Activated CD4-positive, alpha-beta T cell treated with anti-CD3 and anti-CD28 coated beads, Interleukin-2, Interleukin-6, amounts not matched to agents 100 ng/mL and 50 ng/mL, durations not matched to agents 16 hours and 8 hours (primary cell): ENCODE measurements at regions not wholly inside any gene's neighbourhood (a gene's known extent, or its start where the extent isn't known, plus 50 kb on each side); places are given as distances from the start of the nearest gene placed in this dataset.
A peak's percentile ranks its signal among the peaks of the same experiment; 100 is the strongest.

ENCODE experiments used
- DNase-seq: peaks from one replicate; pipeline ENCODE4 v3.0.0-alpha.2; 2020

GRCh38 chr14:65186951-65187350, 84.6 kb upstream of the MAX start:
- no peak for DNase-seq

DNA sequence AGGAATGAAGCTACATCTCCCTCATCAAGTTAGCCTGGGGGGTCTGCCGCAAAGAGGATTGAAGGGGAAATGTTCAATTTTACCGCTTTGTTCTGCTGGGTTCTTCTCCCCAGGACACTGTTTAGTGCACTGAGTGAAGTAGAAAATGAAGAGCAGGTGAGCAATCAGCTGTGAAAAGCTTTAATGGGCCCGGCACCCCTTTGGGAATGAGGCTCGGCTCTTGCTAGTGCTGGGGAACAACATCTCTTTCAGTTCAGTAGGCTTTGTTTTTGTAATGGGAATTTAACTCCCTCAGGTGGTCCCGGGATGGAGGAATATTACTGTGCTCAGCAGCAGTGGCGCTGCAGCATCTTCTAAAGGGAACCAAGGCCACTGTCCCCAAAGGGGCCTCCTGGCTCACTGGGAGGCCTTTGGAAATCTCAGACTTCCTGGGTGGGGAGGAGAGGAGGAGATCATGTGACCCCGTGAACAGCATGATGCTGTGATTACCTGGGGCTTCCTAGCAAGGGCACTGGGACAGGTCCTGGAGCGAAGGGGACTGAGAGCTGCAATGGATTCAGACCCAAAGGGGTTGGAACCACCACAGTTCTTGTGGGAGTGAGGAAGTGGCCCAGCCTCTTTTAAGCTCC, 85.2 kb upstream of the MAX start:
- DNase-seq, result no peak

- no peak for DNase-seq
These were observed 88.0 kb upstream of the MAX start for GRCh38 chr14:65190312-65190711.

- DNase-seq, result no peak
These were observed 89.4 kb upstream of the MAX start for GRCh38 chr14:65191716-65192115.

DNA sequence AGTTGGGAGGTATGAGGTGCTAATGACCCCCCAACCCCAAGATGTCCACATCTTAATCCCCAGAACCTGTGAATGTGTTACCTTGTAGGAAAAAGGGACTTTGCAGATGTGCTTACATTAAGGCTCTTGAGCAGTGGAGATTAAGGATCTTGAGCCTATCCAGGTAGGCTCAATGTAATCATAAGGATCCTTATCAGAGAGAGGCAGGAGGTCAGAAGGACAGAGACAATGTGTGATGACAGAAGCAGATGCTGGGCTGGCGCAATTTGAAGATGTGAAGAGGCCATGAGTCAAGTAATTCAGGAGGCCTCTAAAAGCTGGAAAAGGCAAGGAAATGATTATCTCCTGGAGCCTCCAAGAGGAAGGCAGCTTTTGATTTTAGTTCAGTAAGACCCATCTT, 90.4 kb upstream of the MAX start:
- DNase-seq, result no peak

DNA sequence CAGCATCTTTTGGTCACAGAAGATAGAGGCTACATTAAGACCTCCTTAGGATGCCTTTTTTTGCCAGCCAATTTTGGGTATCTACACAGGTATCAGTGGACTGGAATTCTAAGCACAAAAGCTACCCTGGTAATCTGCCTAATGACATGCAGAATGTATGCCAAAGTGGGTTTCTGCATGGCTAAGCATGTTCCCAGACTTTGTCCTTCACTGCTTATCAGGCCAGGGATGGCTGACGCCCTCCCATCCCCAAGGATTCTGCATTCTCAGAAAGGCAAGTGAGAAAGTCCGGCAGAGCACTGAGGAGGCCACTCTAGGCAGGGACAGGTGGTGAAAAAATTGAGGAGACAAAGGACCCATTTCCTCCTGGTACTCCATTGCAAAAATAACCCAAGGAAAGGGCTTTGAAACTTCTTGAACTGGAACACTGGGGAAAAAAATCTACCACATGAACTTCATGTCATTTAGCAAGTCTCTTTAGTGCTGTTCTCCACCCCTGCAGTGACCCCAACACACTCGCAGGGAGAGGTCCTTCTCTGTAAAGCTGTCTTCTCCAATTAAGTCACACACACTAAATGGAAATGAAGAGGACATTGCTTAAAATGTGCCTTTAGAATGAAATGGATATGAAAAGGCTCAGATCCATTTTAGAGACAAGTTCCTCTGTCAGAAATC, 91.7 kb upstream of the MAX start:
- no peak for DNase-seq

DNA sequence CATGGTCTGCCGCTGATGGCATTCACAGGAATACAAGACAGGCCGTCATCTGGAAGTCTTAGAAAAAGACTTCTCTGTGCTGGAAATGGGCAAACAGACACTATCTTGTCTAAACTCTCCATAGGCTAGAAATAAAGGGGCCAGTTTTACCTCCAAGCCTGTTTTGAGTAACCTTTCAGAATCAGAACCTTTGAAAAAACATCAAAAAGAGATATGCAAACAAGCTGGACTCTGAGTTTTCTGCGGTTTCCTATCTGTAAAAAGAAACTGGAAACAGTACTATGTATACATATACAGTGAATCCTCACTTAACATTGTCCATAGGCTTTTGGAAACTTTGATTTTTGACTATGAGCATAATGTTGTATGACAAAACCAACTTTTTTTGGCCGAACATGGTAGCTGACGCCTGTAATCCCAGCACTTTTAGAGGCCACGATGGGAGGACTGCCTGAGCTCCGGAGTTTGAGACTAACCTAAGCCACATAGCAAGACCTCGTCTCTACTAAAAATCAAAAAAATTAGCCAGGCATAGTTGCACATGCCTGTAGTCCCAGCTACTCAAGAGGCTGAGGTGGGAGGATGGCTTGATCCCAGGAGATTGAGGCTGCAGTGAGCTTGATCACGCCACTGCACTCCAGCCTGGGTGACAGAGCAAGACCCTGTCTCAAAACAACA, 92.9 kb upstream of the MAX start:
- peak; percentile 24 for DNase-seq

DNA sequence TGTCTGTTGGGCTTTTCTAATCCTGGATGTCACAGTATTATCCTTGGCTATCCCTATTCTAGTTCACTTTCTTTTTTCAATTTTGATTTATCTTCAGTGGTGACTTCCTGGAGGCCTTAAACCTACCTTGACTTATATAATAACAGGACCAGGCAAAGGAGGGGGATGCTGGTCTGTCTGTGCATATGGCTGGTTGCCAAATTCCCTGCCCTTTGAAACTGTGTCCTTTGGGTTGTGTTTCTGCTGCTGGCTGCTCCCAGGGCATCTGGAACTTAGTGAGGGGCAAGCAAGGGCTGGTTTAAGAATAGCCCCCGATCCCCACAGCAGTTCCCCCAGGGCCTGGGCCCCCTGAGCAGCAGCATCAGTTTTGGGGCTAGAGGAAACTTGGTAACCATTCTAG, 96.0 kb upstream of the MAX start:
- DNase-seq, result no peak

GRCh38 chr14:65200454-65200853, 98.1 kb upstream of the MAX start:
- no peak for DNase-seq

DNA sequence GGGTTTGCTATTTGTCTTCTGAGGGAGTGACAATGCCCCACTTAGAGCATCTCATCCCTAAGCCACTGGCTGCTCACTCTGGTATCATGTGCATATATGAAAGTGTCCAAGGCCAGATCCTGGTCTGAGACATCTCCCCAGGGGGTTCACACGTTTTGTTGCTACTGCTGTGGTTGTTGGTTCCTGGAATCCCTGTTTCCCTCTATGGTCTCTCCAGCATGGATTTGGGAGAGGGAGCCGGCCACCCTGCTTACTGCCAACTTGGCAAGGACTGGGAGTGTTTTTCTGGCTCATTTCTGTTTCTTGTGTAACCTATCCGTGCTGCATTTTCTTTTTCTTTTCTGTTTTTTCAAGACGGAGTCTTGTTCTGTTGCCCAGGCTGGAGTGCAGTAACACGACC, 101.3 kb upstream of the MAX start:
- DNase-seq, result no peak

DNA sequence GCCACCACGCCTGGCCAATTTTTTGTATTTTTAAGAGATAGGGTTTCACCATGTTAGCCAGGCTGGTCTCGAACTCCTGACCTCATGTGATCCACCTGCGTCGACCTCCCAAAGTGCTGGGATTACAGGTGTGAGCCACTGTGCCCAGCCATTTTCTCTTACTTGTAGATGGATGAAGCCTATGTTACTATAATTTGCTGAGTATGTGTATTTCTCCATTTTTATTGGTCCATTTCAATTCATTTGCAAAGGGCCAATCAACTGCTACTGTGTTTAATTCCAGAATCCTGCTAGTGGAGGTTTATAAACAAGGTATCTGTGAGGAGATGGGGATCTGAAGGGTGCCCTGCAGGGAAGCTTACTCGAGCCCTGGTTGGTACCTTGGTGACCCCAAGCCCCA, 101.7 kb upstream of the MAX start:
- no peak for DNase-seq

DNA sequence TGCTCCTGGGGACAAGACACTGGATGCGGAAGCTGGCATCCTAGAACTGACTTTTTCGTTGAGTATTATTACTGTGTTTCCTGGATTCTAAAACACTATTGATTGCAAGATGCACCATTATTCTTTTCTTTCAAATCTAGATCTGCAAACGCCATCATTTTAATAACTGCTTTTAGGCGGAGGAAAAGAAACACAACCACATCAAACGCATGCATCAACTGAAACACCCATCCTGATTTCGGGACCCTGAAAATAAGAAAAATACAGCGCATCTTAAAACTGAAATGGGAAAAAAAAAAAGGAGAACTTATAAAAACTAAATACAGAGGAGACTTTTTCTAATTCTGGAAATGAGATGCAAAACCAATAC, 103.7 kb upstream of the MAX start:
- DNase-seq, result no peak

- peak; percentile 88 for DNase-seq
These were observed 104.3 kb upstream of the MAX start for GRCh38 chr14:65206448-65207096.

DNA sequence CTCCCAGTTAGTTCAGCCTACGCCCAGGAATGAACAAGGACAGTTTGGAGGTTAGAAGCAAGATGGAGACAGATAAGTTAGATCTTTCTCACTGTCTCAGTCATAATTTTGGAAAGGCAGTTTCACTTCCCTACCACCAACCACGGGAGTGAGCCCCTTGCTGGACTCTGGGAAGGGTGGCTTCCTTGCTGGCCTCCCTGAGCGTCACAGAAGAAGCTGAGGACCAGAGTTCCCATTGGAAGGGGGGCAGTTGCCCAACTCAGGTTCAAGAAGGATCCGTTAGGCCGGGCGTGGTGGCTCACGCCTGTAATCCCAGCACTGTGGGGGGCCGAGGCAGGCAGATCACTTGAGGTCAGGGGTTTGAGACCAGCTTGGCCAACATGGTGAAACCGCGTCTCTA, 106.2 kb upstream of the MAX start:
- no peak for DNase-seq

DNA sequence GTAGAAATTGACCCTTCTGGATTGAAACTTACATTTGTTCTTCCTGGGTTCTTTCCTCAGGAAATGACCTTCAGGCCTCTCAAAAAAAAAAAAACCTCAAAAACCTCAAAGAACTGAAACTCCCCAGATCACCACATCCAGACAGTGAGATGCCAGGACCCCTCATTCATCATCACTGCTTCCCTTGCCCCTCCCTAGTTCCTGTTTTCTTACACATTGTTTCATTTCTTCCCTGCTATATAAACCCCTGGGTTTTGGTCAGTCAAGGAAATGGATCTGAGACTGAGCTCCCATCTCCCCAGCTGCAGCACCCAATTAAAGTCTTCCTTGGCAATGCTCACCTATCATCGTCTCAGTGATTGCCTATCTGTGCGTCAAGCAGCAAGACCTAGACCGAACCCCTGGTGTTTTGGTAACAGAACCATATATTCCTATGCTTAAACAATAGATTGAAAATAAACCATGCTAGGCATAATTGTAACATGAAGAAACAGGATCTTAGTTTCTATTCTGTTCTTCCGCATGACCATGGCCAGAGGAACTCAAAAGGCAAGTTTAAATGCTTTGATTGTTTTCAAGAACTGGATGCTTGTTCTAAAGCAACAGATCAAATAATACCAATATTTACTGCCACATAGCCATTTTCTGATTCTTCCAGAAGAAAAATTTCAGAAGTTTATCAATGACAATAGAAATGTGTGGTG, 108.0 kb upstream of the MAX start:
- peak; percentile 81 for DNase-seq

DNA sequence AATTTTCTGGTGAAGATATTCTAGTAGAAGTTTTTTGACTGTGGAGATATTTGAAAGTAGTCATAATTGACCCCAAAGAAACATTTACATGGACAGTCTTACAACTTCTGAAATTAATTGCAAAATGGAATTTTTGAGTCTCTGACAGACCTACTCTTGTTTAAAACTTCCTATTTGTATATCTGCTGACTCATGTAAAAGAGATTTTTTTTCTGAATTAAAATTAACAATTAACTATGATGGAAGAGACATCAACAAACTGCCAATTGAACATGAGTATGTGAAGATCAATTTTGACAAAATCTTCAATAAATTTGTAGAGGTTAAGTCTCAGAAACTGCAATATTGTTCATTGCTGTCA, 108.5 kb upstream of the MAX start:
- DNase-seq, result no peak

GRCh38 chr14:65211341-65211987, 109.1 kb upstream of the MAX start:
- DNase-seq, result peak; percentile 54

GRCh38 chr14:65213316-65213715, 111.0 kb upstream of the MAX start:
- DNase-seq, result no peak

DNA sequence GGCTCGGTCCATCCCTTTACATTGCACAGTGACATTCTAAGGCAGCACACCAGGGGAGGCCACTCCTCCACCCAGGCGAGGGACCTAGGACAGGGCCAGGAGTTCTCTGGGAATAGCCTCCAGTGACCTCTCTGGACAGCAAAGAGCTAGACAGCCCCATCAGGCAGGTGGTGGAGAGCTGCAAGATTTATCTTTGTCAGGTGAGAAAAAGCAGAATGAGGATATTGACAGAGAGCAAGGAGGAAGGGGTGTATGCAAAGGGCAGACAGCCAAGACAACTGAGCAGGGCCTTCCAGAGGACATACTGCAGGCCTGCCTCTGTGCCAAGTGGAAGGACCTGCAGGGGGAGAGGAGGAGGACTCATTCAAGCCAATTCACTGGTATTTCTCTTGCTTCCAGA, 112.4 kb upstream of the MAX start:
- DNase-seq, result no peak

GRCh38 chr14:65219353-65219752, 117.0 kb upstream of the MAX start:
- no peak for DNase-seq

DNA sequence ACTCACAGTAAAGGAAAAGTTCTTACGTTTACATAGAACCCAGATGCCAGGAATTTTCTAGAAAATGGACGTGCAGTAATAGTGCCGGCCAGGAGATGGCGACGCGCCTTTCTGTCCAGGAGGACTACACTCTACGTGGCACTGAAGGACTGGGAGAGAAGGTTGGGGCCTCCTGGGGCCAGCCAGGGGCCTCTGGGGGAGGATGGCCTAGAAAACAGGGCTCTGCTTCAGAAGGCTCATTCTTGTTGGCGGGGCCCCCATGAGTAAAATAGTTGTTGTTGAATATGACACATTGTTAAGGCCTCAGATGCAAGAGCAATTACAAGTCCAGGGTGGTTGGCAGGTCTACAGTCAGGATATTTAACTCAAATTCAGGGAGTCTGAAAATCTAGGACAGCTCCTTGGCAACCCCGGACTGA, 120.1 kb upstream of the MAX start:
- peak; percentile 75 for DNase-seq

- DNase-seq, result peak; percentile 37
These were observed 121.3 kb upstream of the MAX start for GRCh38 chr14:65223636-65224035.

DNA sequence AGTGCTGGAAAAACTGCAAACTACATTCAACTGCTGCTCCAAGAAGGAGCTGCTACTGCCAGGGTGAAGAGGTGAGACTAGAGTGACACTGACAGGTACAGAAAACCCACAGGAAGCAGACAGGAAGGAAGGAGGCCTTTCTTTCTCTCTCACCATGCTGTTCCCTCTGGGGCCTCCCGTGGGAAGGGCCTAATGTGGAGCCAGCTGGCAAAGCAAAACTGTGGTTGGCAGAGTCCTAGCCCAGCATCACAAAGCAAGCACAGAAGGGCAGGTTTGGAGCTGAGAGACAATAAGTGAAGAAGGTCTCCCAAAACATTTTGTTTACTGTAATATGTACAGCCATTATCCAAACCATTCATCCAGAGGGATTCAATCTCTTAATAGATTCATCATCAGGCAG, 122.5 kb upstream of the MAX start:
- DNase-seq, result peak; percentile 51
